ENCODE measurements at regions not wholly inside any gene's neighbourhood (a gene's known extent, or its start where the extent isn't known, plus 50 kb on each side); places are given as distances from the start of the nearest gene placed in this dataset.

- Histone ChIP-seq H3K23me2 (ENCODE audit: low read depth, low read length) (no peaks in the 10 kb centered on the region), H3K4me1 (replicated peaks in 1 of 4; ENCODE audit: control insufficient read depth in 3 of 4, insufficient read depth in 4 of 4, low read length in 3 of 4) (no peaks in the 10 kb centered on the region), H3K27me3 (replicated peaks in 1 of 4; ENCODE audit: control insufficient read depth in 3 of 4, extremely low read depth in 1 of 4, insufficient read depth in 3 of 4, low read length in 3 of 4) (no peaks in the 10 kb centered on the region), H2BK120ac (replicated peaks; ENCODE audit: low read depth, low read length) (no peak overlapping the region), H3K79me2 (ENCODE audit: control insufficient read depth in 1 of 2, insufficient read depth in 2 of 2, low read length in 2 of 2) (no peaks in the 10 kb centered on the region), H2BK20ac (ENCODE audit: low read length) (no peak overlapping the region), H2BK5ac (ENCODE audit: low read depth, low read length) (no peak overlapping the region), H4K5ac (ENCODE audit: insufficient read length, low read depth, low read length) (no peak overlapping the region), H3K14ac (ENCODE audit: insufficient read length) (no peak overlapping the region), H2AFZ (ENCODE audit: low read length) (no peak overlapping the region), H4K20me1 (replicated peaks in 1 of 2; ENCODE audit: control insufficient read depth in 1 of 2, insufficient read depth in 2 of 2, low read length in 2 of 2) (no peaks in the 10 kb centered on the region), H3K4me2 (ENCODE audit: insufficient read depth in 1 of 2, low read depth in 2 of 2, low read length in 2 of 2) (no peak overlapping the region), H2BK12ac (ENCODE audit: low read depth, low read length) (no peak overlapping the region), H4K8ac (ENCODE audit: extremely low read depth, insufficient read depth, low read length) (no peak overlapping the region), H2AK5ac (ENCODE audit: low read depth, low read length) (no peak overlapping the region), H3K9ac (replicated peaks in 1 of 4; ENCODE audit: extremely low read depth in 1 of 4, low read depth in 3 of 4, low read length in 3 of 4) (no peak overlapping the region), H3K27ac (ENCODE audit: low read depth, low read length) (no peak overlapping the region), H3K4ac (replicated peaks; ENCODE audit: insufficient read length, low read depth, low read length) (no peak overlapping the region), H3K56ac (replicated peaks; ENCODE audit: insufficient read length, low read depth, low read length) (no peak overlapping the region), H3K9me3 (ENCODE audit: insufficient read depth in 2 of 2, low read depth in 1 of 2, low read length in 1 of 2) (peaks cover 10 to 14% of the 10 kb centered on the region in 2 experiments), H3K23ac (ENCODE audit: insufficient read length) (no peak overlapping the region), H2BK15ac (ENCODE audit: low read length) (no peak overlapping the region), H3K79me1 (ENCODE audit: low read depth, low read length) (no peaks in the 10 kb centered on the region), H4K91ac (replicated peaks; ENCODE audit: insufficient read length, low read length) (no peak overlapping the region), H3K18ac (ENCODE audit: extremely low read depth, low read length) (no peak overlapping the region), H3K4me3 (ENCODE audit: extremely low read depth in 1 of 4, insufficient read depth in 2 of 4, low read depth in 3 of 4, low read length in 4 of 4) (no peak overlapping the region), H3K36me3 (ENCODE audit: control insufficient read depth in 2 of 4, insufficient read depth in 4 of 4, low read length in 3 of 4) (no peaks in the 10 kb centered on the region)
- DNase-seq (ENCODE audit: low read depth in 1 of 2, low spot score in 2 of 2) (no peak), FAIRE-seq (no peak)
- POLR2A ChIA-PET (ENCODE audit: partially characterized antibody) = no interaction called here
- CTCF ChIA-PET (ENCODE audit: partially characterized antibody) = interaction anchor here (1.0 to 1.7 kb wide), 3 partner anchors 163 to 453 kb away, joined by 3 read pairs; no protein-coding TSS in a partner anchor
- TF ChIP-seq NRF1 (IDR thresholded peaks at IDR 0.05; ENCODE audit: low read depth, low read length) (no peak), TBP (IDR thresholded peaks at IDR 0.05; ENCODE audit: low read depth, low read length) (no peak), TAF1 (IDR thresholded peaks at IDR 0.05; ENCODE audit: low read depth, low read length) (no peak), USF2 (IDR thresholded peaks at IDR 0.05; ENCODE audit: low read length) (no peak), KDM1A (IDR thresholded peaks at IDR 0.05; ENCODE audit: borderline replicate concordance, low read length) (no peak), CTCF (IDR thresholded peaks at IDR 0.05; ENCODE audit: control extremely low read depth in 1 of 3, insufficient read depth in 1 of 3, low read depth in 1 of 3, low read length in 3 of 3) (no peak), TCF12 (IDR thresholded peaks at IDR 0.05; ENCODE audit: low read depth, low read length) (no peak), SP2 (IDR thresholded peaks at IDR 0.05; ENCODE audit: low read length) (no peak)
Observed at GRCh38 chr5:18141222-18141621, 507.0 kb downstream of the TAF11L14 start.

All from H1 (cell line).